WTC11 (cell line): ENCODE measurements at regions not wholly inside any gene's neighbourhood (a gene's known extent, or its start where the extent isn't known, plus 50 kb on each side); places are given as distances from the start of the nearest gene placed in this dataset.

Experiments
- CREM ChIP-seq: sonication (generic); formaldehyde crosslinking; IDR thresholded peaks from 2 replicates; pipeline ENCODE4 v1.8.1; 2022; ENCODE audit warnings: mild to moderate bottlenecking, missing genetic modification reagents, moderate library complexity
- GABPB1 ChIP-seq: sonication (generic); formaldehyde crosslinking; IDR thresholded peaks from 2 replicates; pipeline ENCODE4 v1.8.1; 2023; ENCODE audit warnings: mild to moderate bottlenecking, missing genetic modification reagents
- RELA ChIP-seq: sonication (generic); formaldehyde crosslinking; IDR thresholded peaks from 2 replicates; pipeline ENCODE4 v1.8.1; 2022; ENCODE audit warnings: missing genetic modification reagents, mild to moderate bottlenecking, borderline replicate concordance
- TEAD4 ChIP-seq: sonication (generic); formaldehyde crosslinking; IDR thresholded peaks from 2 replicates; pipeline ENCODE4 v1.8.0; 2022; ENCODE audit warnings: mild to moderate bottlenecking, missing genetic modification reagents
- ZBTB21 ChIP-seq: sonication (generic); formaldehyde crosslinking; IDR thresholded peaks from 2 replicates; pipeline ENCODE4 v1.8.1; 2023; ENCODE audit warnings: mild to moderate bottlenecking, missing genetic modification reagents, borderline replicate concordance
- ZNF138 ChIP-seq: sonication (generic); formaldehyde crosslinking; conservative IDR thresholded peaks from 2 replicates; pipeline ENCODE4 v1.8.1; 2022; ENCODE audit warnings: mild to moderate bottlenecking, moderate library complexity, missing genetic modification reagents
- ZNF232 ChIP-seq: sonication (generic); formaldehyde crosslinking; IDR thresholded peaks from 2 replicates; pipeline ENCODE4 v1.8.0; 2022; ENCODE audit warnings: mild to moderate bottlenecking, missing genetic modification reagents
- TF ChIP-seq, protein P1 (sequence below): fragments of 200-600 bp; IDR thresholded peaks from 2 replicates; pipeline ENCODE4 v1.8.0; 2022; ENCODE audit warnings: antibody characterized with exemption
- TF ChIP-seq, protein P2 (sequence below): sonication (generic); formaldehyde crosslinking; conservative IDR thresholded peaks from 2 replicates; pipeline ENCODE4 v1.8.1; 2023; ENCODE audit warnings: mild to moderate bottlenecking, low read depth, missing genetic modification reagents, moderate library complexity
- TF ChIP-seq, protein P3 (sequence below): sonication (generic); formaldehyde crosslinking; IDR thresholded peaks from 2 replicates; pipeline ENCODE4 v1.8.1; 2023; ENCODE audit warnings: mild to moderate bottlenecking, missing genetic modification reagents

DNA sequence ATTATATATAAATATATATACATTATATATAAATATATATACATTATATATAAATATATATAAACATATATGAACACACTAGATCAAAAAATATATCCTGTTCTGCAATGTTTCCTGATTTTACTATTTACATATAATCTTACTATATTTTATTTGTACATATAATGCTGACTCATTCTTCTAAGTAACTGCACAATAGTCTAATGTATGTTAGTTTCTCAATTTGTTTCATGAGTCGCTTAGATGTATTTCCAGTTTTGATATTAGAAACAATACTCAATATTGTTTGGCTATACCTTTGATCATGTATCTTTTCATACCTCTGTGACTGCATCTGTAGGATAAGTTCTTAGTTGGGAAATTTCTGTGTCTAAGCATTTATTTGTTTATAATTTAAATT is 669.9 kb upstream of the CCDC54 start:
- TF ChIP-seq, protein P1, sequence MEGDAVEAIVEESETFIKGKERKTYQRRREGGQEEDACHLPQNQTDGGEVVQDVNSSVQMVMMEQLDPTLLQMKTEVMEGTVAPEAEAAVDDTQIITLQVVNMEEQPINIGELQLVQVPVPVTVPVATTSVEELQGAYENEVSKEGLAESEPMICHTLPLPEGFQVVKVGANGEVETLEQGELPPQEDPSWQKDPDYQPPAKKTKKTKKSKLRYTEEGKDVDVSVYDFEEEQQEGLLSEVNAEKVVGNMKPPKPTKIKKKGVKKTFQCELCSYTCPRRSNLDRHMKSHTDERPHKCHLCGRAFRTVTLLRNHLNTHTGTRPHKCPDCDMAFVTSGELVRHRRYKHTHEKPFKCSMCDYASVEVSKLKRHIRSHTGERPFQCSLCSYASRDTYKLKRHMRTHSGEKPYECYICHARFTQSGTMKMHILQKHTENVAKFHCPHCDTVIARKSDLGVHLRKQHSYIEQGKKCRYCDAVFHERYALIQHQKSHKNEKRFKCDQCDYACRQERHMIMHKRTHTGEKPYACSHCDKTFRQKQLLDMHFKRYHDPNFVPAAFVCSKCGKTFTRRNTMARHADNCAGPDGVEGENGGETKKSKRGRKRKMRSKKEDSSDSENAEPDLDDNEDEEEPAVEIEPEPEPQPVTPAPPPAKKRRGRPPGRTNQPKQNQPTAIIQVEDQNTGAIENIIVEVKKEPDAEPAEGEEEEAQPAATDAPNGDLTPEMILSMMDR = no peak
- TF ChIP-seq, protein P2, sequence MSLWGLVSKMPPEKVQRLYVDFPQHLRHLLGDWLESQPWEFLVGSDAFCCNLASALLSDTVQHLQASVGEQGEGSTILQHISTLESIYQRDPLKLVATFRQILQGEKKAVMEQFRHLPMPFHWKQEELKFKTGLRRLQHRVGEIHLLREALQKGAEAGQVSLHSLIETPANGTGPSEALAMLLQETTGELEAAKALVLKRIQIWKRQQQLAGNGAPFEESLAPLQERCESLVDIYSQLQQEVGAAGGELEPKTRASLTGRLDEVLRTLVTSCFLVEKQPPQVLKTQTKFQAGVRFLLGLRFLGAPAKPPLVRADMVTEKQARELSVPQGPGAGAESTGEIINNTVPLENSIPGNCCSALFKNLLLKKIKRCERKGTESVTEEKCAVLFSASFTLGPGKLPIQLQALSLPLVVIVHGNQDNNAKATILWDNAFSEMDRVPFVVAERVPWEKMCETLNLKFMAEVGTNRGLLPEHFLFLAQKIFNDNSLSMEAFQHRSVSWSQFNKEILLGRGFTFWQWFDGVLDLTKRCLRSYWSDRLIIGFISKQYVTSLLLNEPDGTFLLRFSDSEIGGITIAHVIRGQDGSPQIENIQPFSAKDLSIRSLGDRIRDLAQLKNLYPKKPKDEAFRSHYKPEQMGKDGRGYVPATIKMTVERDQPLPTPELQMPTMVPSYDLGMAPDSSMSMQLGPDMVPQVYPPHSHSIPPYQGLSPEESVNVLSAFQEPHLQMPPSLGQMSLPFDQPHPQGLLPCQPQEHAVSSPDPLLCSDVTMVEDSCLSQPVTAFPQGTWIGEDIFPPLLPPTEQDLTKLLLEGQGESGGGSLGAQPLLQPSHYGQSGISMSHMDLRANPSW (CRISPR knock-in tag) = no peak
- no peak for TF ChIP-seq ZBTB21 (CRISPR knock-in tag)
- TF ChIP-seq GABPB1 (CRISPR knock-in tag) = no peak
- no peak for TF ChIP-seq TEAD4 (CRISPR knock-in tag)
- TF ChIP-seq ZNF232 (CRISPR knock-in tag) = no peak
- no peak for TF ChIP-seq RELA (CRISPR knock-in tag)
- TF ChIP-seq, protein P3, sequence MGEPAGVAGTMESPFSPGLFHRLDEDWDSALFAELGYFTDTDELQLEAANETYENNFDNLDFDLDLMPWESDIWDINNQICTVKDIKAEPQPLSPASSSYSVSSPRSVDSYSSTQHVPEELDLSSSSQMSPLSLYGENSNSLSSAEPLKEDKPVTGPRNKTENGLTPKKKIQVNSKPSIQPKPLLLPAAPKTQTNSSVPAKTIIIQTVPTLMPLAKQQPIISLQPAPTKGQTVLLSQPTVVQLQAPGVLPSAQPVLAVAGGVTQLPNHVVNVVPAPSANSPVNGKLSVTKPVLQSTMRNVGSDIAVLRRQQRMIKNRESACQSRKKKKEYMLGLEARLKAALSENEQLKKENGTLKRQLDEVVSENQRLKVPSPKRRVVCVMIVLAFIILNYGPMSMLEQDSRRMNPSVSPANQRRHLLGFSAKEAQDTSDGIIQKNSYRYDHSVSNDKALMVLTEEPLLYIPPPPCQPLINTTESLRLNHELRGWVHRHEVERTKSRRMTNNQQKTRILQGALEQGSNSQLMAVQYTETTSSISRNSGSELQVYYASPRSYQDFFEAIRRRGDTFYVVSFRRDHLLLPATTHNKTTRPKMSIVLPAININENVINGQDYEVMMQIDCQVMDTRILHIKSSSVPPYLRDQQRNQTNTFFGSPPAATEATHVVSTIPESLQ = no peak
- TF ChIP-seq ZNF138 = no peak
- no peak for TF ChIP-seq CREM (CRISPR knock-in tag)
